Epithelial cell of proximal tubule (primary cell): ENCODE measurements at regions not wholly inside any gene's neighbourhood (a gene's known extent, or its start where the extent isn't known, plus 50 kb on each side); places are given as distances from the start of the nearest gene placed in this dataset.

Experiments
- DNase-seq: peaks from one replicate; pipeline ENCODE4 v3.0.0-alpha.2; 2011; ENCODE audit warnings: low read depth
- H3K4me3 ChIP-seq: 2 replicates; pipeline ENCODE4 v1.5.1; 2011; ENCODE audit warnings: low read depth, mild to moderate bottlenecking, low read length
- CTCF ChIP-seq: conservative IDR thresholded peaks from 2 replicates; pipeline ENCODE4 v1.5.1; 2012; ENCODE audit warnings: low read depth, mild to moderate bottlenecking, low read length

DNA sequence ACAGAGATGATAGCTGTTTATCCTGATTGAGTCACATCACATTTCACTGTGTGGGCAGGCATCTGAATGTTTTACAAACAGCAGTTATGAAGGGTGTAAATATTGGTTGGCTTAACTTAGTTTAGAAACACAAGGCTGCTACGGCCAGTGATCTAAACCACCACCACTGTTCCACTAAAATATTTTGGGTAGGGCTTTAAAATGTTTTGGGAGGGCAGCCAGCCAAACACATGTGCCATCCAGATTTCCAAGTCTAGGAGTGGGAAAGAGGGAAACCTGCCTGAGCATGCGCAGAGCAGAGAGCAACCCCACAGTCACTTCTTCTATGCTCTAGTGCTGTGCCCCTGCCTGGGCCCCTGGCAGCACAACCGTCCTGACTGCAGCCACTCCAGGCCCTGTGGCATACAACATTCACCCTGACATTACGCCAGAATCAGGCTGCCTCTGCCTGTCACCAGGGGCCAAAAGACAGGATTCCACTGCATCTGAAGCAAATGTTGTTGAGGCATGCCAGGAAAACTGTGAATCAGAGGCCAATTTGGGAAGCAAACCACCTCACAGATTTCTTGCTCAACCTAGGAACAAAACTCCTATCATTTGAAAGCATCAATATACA, 74.8 kb upstream of the COL5A2 start:
- no peak for TF ChIP-seq CTCF
- no peak for DNase-seq
- no peak overlapping the region for H3K4me3 ChIP-seq

GRCh38 chr2:189255711-189256110, 76.2 kb upstream of the COL5A2 start:
- TF ChIP-seq CTCF: no peak
- no peak overlapping the region for H3K4me3 ChIP-seq
- no peak for DNase-seq

DNA sequence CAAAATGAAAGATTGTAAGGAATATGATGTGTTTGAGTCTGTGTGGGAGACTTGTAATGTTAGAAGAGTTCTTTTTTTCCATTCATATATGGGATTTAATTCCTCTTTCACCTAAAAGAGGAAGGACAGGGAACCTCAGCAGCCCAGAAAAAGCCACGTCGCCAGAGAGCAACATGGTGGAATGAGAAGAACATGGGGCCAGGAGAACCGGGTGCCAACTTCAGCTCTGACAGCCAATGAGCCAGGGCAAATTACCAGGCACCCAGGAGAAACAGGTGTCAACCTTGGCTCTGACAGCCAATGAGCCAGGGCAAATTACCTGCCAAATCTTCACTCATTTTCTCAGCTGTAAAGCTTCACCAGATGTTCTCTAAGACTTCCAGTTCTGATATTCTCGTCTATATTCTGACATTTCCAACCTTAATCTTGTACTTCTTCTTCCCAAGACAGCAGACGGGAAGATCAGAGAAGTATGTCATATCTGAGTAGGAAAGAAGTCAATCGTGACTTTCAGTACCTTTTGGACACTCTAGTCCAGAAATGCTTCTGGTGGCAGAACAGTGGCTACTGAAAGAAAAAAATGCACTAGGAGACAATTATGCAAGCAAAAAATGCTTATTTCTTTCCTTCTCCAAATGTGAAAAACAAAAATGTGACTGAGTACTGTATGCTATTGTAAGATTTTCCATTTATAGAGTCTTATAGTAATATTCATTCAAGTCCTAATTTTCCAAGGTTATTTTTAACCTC, 79.2 kb upstream of the COL5A2 start:
- no peak for DNase-seq
- no peak overlapping the region for H3K4me3 ChIP-seq
- TF ChIP-seq CTCF: no peak

DNA sequence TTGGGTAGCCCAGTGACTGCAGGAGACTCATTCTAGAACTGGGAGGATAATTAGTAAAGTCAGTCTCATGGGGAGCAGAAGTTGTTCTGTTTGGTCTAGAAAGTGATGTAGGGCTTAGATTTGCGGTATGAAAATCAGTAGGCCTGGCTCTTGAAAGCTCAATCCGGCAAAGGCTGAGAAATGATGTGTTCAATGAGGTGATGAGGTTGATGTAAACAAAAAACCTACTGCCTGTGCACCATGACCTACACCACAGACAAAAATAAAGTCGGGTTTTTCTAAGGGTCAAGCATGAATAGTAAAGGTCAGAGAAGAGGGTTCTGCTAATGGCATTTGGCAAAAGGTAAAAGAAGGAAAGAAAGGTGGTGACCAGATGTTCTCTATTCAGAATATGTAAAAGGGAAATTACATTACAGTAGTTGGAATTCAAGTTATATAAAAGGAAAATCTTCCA, 80.8 kb upstream of the COL5A2 start:
- H3K4me3 ChIP-seq: no peak overlapping the region
- no peak for DNase-seq
- TF ChIP-seq CTCF: no peak

DNA sequence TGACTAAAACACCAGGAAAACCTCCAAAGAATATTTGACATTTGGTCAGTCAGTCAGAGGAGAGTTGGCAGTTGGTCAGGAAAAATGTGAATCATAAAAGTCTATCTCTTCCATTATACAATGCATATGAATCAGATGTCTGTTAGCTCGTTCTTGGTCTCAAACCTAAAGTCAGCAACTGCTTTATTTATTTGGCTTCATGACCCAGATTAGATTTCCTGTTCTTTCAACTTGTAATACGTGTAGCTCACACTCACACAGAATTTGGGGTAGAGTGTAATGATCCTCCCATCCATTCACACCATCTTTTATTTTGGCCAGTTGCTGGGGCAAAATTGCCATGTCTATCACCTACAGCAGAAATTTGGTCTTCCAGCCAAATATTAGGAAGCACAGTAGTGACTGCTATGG, 81.9 kb upstream of the COL5A2 start:
- no peak overlapping the region for H3K4me3 ChIP-seq
- TF ChIP-seq CTCF: no peak
- DNase-seq: no peak

DNA sequence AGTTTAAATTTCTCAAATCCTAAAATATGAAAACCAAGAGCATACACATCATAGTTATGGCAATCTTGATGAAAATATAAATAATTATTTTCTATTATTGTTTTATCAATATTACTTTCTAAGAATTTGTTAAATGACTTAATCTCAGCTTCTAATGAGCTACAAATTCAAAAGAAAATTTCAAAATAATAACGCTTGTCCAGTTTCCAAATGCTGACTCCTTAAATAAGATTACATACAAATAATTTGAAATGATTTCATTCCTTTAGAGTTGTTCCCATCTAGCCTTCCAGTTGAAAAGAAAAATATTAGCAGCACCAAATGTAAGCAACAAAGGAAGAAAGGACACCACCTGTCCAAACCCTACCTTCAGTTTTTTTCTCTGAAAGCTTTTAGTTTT, 82.4 kb upstream of the COL5A2 start:
- DNase-seq: no peak
- no peak for TF ChIP-seq CTCF

More for the DNA sequence above, 82.4 kb upstream of the COL5A2 start:
- H3K4me3 ChIP-seq: no peak overlapping the region
